ENCODE measurements at regions not wholly inside any gene's neighbourhood (a gene's known extent, or its start where the extent isn't known, plus 50 kb on each side); places are given as distances from the start of the nearest gene placed in this dataset.
"Not testable (repeated sequence)": the region's sequence is repeated elsewhere in the genome, so short reads cannot be mapped to it uniquely, and the experiment has no call there.

GRCh38 chr17:68097161-68097805 is 61.7 kb downstream of the KPNA2 start:
- DNase-seq: no peak

GRCh38 chr17:68099341-68099753 is 63.8 kb downstream of the KPNA2 start:
- DNase-seq: not testable (repeated sequence)

GRCh38 chr17:68100000-68100641 is 64.6 kb downstream of the KPNA2 start:
- DNase-seq: no peak

- peak; percentile 95 for DNase-seq
These were observed 65.8 kb downstream of the KPNA2 start for GRCh38 chr17:68101075-68101986.

GRCh38 chr17:68101987-68102314 is 66.4 kb downstream of the KPNA2 start:
- no peak for DNase-seq

GRCh38 chr17:68102318-68102758 is 66.8 kb downstream of the KPNA2 start:
- DNase-seq: no peak

GRCh38 chr17:68103148-68103547 is 67.6 kb downstream of the KPNA2 start:
- no peak for DNase-seq

GRCh38 chr17:68106085-68106484 is 70.5 kb downstream of the KPNA2 start:
- no peak for DNase-seq

GRCh38 chr17:68107373-68107772 is 71.8 kb downstream of the KPNA2 start:
- no peak for DNase-seq

GRCh38 chr17:68108313-68109000 is 72.9 kb downstream of the KPNA2 start:
- DNase-seq: no peak

- DNase-seq: not testable (repeated sequence)
These were observed 73.9 kb downstream of the KPNA2 start for GRCh38 chr17:68109404-68109803.

- not testable (repeated sequence) for DNase-seq
These were observed 80.7 kb downstream of the KPNA2 start for GRCh38 chr17:68116211-68116610.

GRCh38 chr17:68122587-68122986 is 87.1 kb downstream of the KPNA2 start:
- no peak for DNase-seq

- DNase-seq: no peak
These were observed 89.8 kb downstream of the KPNA2 start for GRCh38 chr17:68125111-68125870.

GRCh38 chr17:68127914-68128313 is 92.4 kb downstream of the KPNA2 start:
- DNase-seq: no peak

GRCh38 chr17:68131456-68131855 is 95.9 kb downstream of the KPNA2 start:
- DNase-seq: no peak

- DNase-seq: no peak
These were observed 98.0 kb downstream of the KPNA2 start for GRCh38 chr17:68133346-68134045.

- DNase-seq: no peak
These were observed 98.6 kb downstream of the KPNA2 start for GRCh38 chr17:68134046-68134637.

- DNase-seq: no peak
These were observed 99.2 kb downstream of the KPNA2 start for GRCh38 chr17:68134731-68135130.

GRCh38 chr17:68135141-68135887 is 99.8 kb downstream of the KPNA2 start:
- DNase-seq: no peak

All from right hindlimb (tissue), 1 donor.